ENCODE measurements at regions not wholly inside any gene's neighbourhood (a gene's known extent, or its start where the extent isn't known, plus 50 kb on each side); places are given as distances from the start of the nearest gene placed in this dataset.

DNA sequence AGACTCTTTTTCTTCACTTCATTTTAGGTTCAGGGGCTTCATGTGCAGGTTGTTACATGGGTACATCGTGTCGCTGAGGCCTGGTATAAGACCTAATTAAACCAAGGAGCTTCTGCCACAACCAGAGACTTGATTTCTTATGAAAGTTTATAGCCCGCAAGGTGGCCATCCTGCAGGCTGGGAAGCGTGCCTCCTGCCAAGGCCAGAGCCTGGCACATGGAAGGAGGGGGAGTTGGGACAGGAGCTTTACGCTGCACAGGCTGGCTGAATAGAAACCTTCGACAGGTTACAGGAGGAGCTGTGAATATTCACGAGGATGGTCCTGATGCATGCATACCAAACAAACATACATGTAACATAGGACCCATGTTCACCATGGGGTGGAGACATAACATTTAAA lies 50.1 kb upstream of the SIMC1 start:
- no peak for TF ChIP-seq EZH2 (IDR thresholded peaks at IDR 0.05; ENCODE audit: insufficient read depth, low read length)
- TF ChIP-seq, protein P1, sequence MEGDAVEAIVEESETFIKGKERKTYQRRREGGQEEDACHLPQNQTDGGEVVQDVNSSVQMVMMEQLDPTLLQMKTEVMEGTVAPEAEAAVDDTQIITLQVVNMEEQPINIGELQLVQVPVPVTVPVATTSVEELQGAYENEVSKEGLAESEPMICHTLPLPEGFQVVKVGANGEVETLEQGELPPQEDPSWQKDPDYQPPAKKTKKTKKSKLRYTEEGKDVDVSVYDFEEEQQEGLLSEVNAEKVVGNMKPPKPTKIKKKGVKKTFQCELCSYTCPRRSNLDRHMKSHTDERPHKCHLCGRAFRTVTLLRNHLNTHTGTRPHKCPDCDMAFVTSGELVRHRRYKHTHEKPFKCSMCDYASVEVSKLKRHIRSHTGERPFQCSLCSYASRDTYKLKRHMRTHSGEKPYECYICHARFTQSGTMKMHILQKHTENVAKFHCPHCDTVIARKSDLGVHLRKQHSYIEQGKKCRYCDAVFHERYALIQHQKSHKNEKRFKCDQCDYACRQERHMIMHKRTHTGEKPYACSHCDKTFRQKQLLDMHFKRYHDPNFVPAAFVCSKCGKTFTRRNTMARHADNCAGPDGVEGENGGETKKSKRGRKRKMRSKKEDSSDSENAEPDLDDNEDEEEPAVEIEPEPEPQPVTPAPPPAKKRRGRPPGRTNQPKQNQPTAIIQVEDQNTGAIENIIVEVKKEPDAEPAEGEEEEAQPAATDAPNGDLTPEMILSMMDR (IDR thresholded peaks at IDR 0.05; ENCODE audit: insufficient read depth, low read depth, low read length), result no peak
